A549 (cell line): ENCODE measurements at regions not wholly inside any gene's neighbourhood (a gene's known extent, or its start where the extent isn't known, plus 50 kb on each side); places are given as distances from the start of the nearest gene placed in this dataset.

Source experiments
- PBX3 ChIP-seq: IDR thresholded peaks from 2 replicates; pipeline ENCODE4 v1.6.1; 2012
- POLR2AphosphoS2 ChIP-seq: conservative IDR thresholded peaks from 2 replicates; pipeline ENCODE4 v1.6.1; 2012; ENCODE audit warnings: low read length, improper control_type of control experiment, inconsistent platforms
- RAD21 ChIP-seq, 2 experiments: fragments of >200 bp in 1 of 2; sonication (Bioruptor Twin) in 1 of 2; formaldehyde crosslinking in 1 of 2; IDR thresholded peaks in 1 of 2; conservative IDR thresholded peaks in 1 of 2; 2 replicates in 1 of 2; 3 replicates in 1 of 2; pipeline ENCODE4 v1.6.1; 2012 to 2018; ENCODE audit warnings: inconsistent platforms in 1 of 2
- SMC3 ChIP-seq: fragments of >200 bp; sonication (Bioruptor Twin); formaldehyde crosslinking; IDR thresholded peaks from 3 replicates; pipeline ENCODE4 v1.6.1; 2018; ENCODE audit warnings: inconsistent platforms
- TF ChIP-seq, protein P1 (sequence below): fragments of >200 bp; sonication (Bioruptor Twin); formaldehyde crosslinking; IDR thresholded peaks from 3 replicates; pipeline ENCODE4 v1.5.1; 2016

- TF ChIP-seq POLR2AphosphoS2 (no peak), SMC3 (no peak), PBX3 (no peak), RAD21 (conservative IDR thresholded peaks at IDR 0.05 in 1 of 2, IDR thresholded peaks at IDR 0.05 in 1 of 2) (no peak)
- TF ChIP-seq, protein P1, sequence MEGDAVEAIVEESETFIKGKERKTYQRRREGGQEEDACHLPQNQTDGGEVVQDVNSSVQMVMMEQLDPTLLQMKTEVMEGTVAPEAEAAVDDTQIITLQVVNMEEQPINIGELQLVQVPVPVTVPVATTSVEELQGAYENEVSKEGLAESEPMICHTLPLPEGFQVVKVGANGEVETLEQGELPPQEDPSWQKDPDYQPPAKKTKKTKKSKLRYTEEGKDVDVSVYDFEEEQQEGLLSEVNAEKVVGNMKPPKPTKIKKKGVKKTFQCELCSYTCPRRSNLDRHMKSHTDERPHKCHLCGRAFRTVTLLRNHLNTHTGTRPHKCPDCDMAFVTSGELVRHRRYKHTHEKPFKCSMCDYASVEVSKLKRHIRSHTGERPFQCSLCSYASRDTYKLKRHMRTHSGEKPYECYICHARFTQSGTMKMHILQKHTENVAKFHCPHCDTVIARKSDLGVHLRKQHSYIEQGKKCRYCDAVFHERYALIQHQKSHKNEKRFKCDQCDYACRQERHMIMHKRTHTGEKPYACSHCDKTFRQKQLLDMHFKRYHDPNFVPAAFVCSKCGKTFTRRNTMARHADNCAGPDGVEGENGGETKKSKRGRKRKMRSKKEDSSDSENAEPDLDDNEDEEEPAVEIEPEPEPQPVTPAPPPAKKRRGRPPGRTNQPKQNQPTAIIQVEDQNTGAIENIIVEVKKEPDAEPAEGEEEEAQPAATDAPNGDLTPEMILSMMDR, result no peak
Observed at GRCh38 chr6:125611573-125612344, 137.7 kb upstream of the HEY2 start.
